ENCODE measurements at regions not wholly inside any gene's neighbourhood (a gene's known extent, or its start where the extent isn't known, plus 50 kb on each side); places are given as distances from the start of the nearest gene placed in this dataset.
"Not testable (repeated sequence)": the region's sequence is repeated elsewhere in the genome, so short reads cannot be mapped to it uniquely, and the experiment has no call there.

DNA sequence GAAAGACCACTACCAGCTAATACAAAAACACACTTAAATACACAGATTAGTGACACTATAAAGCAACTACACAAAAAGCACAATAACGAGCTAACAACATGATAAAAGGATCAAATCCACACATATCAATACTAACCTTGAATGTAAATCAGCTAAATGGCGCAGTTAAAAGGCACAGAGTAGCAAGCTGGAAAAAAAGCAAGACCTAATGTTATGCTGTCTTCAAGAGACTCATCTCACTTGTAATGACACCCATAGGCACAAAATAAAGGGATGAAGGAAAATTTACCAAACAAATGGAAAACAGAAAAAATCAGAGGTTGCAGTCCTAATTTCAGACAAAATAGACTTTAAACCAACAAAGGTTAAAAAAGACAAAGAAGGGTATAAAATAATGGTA, 86.3 kb downstream of the NUS1 start:
- no peak for DNase-seq

- DNase-seq: no peak
Measured at GRCh38 chr6:117771403-117771802, 96.1 kb downstream of the NUS1 start.

GRCh38 chr6:117776441-117776840, 101.2 kb downstream of the NUS1 start:
- no peak for DNase-seq

DNA sequence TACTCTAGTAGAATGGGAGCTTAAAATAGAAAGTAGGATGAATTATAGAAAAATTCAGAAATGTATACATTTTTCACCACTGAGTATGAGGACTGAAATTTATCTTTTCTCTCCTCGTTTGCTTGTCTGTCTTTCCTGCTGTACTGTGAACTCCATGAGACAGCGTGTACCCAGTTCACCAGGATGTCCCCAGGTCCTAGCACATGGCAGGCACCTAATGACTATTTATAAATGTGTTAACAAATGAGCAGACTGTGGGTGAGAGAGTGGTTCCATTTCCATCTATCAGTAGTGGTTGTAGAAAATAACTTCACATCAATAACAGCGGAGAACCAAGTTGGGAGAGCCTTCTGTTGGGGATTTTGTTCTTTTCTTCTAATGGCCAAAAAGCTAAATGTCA, 106.3 kb downstream of the NUS1 start:
- no peak for DNase-seq

- DNase-seq: no peak
Measured at GRCh38 chr6:117783279-117783678, 108.0 kb downstream of the NUS1 start.

- DNase-seq: no peak
Measured at GRCh38 chr6:117791012-117791411, 115.7 kb downstream of the NUS1 start.

DNA sequence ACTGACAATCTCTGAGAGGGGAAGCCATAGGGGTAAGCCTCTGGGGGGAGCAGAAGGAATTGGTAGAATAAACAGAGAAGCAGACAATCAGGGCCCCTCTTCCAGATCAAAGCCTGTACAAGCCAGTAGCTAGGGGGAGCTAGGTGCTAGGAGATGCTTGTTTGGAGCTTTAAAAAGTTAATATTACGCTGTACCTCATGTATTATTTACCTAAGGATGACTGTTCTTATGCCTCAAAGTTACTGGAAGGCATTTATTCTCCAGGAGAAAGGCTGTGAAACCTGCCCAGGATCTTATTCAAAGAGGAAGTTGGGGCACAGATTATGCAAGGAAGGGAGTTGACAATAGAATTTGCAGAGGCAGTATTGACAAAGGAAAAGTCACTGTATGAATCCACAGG, 111.8 kb upstream of the SLC35F1 start:
- DNase-seq: no peak

- not testable (repeated sequence) for DNase-seq
Measured at GRCh38 chr6:117798819-117799218, 108.2 kb upstream of the SLC35F1 start.

DNA sequence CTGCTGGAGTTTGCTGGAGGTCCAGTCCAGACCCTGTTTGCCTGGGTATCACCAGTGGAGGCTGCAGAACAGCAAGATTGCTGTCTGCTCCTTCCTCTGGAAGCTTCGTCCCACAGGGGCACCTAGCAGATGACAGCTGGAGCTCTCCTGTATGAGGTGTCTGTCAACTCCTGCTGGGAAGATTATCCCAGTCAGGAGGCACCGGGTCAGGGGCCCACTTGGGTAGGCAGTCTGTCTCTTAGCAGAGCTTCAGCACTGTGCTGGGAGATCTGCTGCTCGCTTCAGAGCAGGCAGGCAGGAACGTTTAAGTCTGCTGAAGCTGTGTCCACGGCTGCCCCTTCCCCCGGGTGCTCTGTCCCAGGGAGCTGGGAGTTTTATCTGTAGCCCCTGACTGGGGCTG, 96.8 kb upstream of the SLC35F1 start:
- no peak for DNase-seq

DNA sequence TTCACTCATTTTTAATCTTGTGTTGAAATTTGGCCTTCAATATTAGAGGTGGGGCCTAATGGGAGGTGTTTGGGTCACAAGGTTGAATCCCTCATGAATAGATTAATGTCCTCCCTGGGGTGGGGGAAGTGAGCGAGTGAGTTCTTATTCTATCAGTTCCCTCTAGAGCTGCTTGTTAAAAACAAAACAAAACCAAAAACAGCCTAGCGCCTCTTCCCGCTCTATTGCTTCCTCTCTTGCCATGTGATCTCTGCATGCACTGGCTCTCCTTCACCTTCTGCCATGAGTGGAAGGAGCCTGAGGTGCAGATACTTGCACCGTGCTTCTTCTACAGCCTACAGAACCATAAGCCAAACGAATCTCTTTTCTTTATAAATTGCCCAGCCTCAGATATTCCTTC, 89.6 kb upstream of the SLC35F1 start:
- DNase-seq: no peak

GRCh38 chr6:117817992-117818391, 89.1 kb upstream of the SLC35F1 start:
- no peak for DNase-seq

GRCh38 chr6:117818449-117818848, 88.6 kb upstream of the SLC35F1 start:
- DNase-seq: no peak

- DNase-seq: peak; percentile 25
Measured at GRCh38 chr6:117829594-117830319, 77.3 kb upstream of the SLC35F1 start.

DNA sequence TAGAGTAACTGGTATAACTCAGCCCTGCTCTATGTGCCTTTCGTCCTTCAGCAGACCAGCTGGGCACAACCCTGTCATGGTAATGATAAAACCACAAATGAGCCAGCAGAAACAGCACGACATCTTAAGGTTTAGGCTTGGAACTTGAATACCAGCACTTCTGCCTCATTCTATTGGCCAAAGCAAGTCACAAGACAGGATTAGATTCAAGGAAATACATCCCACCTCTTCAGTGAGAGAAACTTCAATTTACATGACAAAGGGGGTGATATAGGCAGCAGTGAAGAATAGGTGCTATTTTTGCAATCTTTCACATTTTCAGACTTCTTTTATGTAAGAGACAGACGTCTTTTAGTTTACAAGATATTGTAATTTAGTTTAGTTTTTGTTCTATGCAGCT, 69.8 kb upstream of the SLC35F1 start:
- DNase-seq: no peak

GRCh38 chr6:117840541-117840983, 66.5 kb upstream of the SLC35F1 start:
- no peak for DNase-seq

DNA sequence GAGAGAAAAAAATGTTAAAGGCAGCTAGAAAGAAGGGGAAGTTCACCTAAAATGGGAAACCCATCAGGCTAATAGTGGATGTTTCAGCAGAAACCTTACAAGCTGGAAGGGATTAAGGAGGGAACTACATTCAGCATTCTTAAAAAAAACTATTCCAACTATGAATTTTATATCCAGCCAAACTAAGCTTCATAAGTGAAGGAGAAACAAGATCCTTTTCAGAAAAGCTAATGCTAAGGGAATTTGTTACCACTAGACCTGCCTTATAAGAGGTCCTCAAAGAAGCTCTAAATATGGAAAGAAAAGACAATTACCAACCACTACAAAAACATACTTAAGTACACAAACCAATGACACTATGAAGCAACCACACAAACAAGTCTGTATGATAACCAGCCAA, 59.2 kb upstream of the SLC35F1 start:
- DNase-seq: no peak

DNA sequence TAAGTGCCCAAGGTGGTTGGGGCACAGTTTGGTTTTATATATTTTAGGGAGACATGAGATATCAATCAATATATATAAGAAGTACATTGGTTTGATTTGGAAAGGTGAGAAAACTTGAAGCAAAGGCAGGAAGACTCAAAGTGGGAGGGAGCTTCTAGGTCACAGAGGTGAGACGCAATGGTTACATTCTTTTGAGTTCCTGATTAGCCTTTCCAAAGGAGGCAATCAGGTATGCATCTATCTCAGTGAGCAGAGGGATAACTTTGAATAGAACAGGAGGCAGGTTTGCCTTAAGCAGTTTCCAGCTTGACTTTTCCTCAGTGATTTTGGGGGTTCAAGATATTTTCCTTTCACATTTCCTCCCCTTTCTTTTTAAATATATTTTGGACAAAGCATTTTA, 58.0 kb upstream of the SLC35F1 start:
- no peak for DNase-seq

All from right kidney (tissue), 1 donor.